OCI-LY7 (cell line): ENCODE measurements at regions not wholly inside any gene's neighbourhood (a gene's known extent, or its start where the extent isn't known, plus 50 kb on each side); places are given as distances from the start of the nearest gene placed in this dataset.
A peak's percentile ranks its signal among the peaks of the same experiment; 100 is the strongest.
"Not testable (repeated sequence)": the region's sequence is repeated elsewhere in the genome, so short reads cannot be mapped to it uniquely, and the experiment has no call there.

Experiments
- BruUV-seq: library from RNA; stranded (reverse); fragments of 400-500 nt; replicated peaks from 2 replicates; lab custom pipeline; 2021; lab: Mats Ljungman, UMichigan
- CTCF ChIA-PET: fragments of 300-600 bp; sonication (Branson Sonifier 250); formaldehyde crosslinking; loops from one replicate; lab custom pipeline; 2022; ENCODE audit warnings: antibody characterized with exemption; ENCODE audit not compliant: unreplicated experiment; lab: Charles Lee
- POLR2A ChIA-PET: fragments of 300-600 bp; sonication (Branson Sonifier 250); formaldehyde crosslinking; loops from one replicate; lab custom pipeline; 2022; ENCODE audit warnings: antibody characterized with exemption; lab: Charles Lee
- DNase-seq: peaks from one replicate; pipeline ENCODE4 v3.0.0-alpha.2; 2015; ENCODE audit warnings: low spot score
- H2AFZ ChIP-seq: fragments of 200-600 bp; sonication (generic), shearing (Covaris generic); 2 replicates; pipeline ENCODE4 v1.6.1; 2014; ENCODE audit warnings: mild to moderate bottlenecking, antibody characterized with exemption, low read length, moderate library complexity
- H3K27ac ChIP-seq: fragments of 200-600 bp; sonication (generic); 2 replicates; pipeline ENCODE4 v1.5.1; 2014; ENCODE audit warnings: mixed run types, low read depth, mild to moderate bottlenecking, moderate library complexity, low read length, inconsistent platforms; ENCODE audit not compliant: poor library complexity, severe bottlenecking
- H3K36me3 ChIP-seq: fragments of 200-600 bp; sonication (generic); 2 replicates; pipeline ENCODE4 v1.6.1; 2014; ENCODE audit warnings: mild to moderate bottlenecking, antibody characterized with exemption, low read length, moderate library complexity, mixed read lengths; ENCODE audit not compliant: insufficient read depth
- H3K4me1 ChIP-seq: fragments of 200-600 bp; sonication (generic); 2 replicates; pipeline ENCODE4 v1.5.1; 2014; ENCODE audit warnings: mild to moderate bottlenecking, low read length; ENCODE audit not compliant: insufficient read depth, poor library complexity, severe bottlenecking
- H3K4me2 ChIP-seq: fragments of 200-600 bp; sonication (generic); 2 replicates; pipeline ENCODE4 v1.6.1; 2014; ENCODE audit warnings: mild to moderate bottlenecking, low read length
- H3K4me3 ChIP-seq: fragments of 200-600 bp; sonication (generic); 2 replicates; pipeline ENCODE4 v1.5.1; 2014; ENCODE audit warnings: mild to moderate bottlenecking, low read depth, low read length; ENCODE audit not compliant: poor library complexity, severe bottlenecking
- H3K79me2 ChIP-seq: fragments of 200-600 bp; sonication (generic); 2 replicates; pipeline ENCODE4 v1.6.1; 2016; ENCODE audit warnings: low read depth, mild to moderate bottlenecking, low read length, moderate library complexity, mixed read lengths; ENCODE audit not compliant: insufficient read depth
- H3K9me2 ChIP-seq: fragments of 200-600 bp; sonication (generic); 2 replicates; pipeline ENCODE4 v1.6.1; 2016; ENCODE audit warnings: mild to moderate bottlenecking, low read length, mixed read lengths; ENCODE audit not compliant: insufficient read depth
- H3K9me3 ChIP-seq: fragments of 200-600 bp; sonication (generic); 2 replicates; pipeline ENCODE4 v1.6.1; 2014; ENCODE audit warnings: mild to moderate bottlenecking, mixed run types, low read length, mixed read lengths
- H4K20me1 ChIP-seq: fragments of 200-600 bp; sonication (generic); 2 replicates; pipeline ENCODE4 v1.6.1; 2014; ENCODE audit warnings: mild to moderate bottlenecking, antibody characterized with exemption, low read length, moderate library complexity, mixed read lengths; ENCODE audit not compliant: insufficient read depth
- CTCF ChIP-seq: fragments of 200-600 bp; sonication (generic); conservative IDR thresholded peaks from 2 replicates; pipeline ENCODE4 v1.5.1; 2014; ENCODE audit warnings: mild to moderate bottlenecking, antibody characterized with exemption, low read length, moderate library complexity, mixed read lengths
- EZH2phosphoT487 ChIP-seq: fragments of 200-600 bp; sonication (generic); IDR thresholded peaks from 2 replicates; pipeline ENCODE4 v1.6.1; 2018; ENCODE audit warnings: low read depth, borderline replicate concordance, mild to moderate bottlenecking, mixed run types, antibody characterized with exemption, low read length, moderate library complexity, mixed read lengths
- intact Hi-C: fragments of 100-400 bp; cut with micrococcal nuclease; formaldehyde crosslinking; loops from one replicate; pipeline ENCODE4 v1.10.0; 2022; ENCODE audit not compliant: unreplicated experiment

DNA sequence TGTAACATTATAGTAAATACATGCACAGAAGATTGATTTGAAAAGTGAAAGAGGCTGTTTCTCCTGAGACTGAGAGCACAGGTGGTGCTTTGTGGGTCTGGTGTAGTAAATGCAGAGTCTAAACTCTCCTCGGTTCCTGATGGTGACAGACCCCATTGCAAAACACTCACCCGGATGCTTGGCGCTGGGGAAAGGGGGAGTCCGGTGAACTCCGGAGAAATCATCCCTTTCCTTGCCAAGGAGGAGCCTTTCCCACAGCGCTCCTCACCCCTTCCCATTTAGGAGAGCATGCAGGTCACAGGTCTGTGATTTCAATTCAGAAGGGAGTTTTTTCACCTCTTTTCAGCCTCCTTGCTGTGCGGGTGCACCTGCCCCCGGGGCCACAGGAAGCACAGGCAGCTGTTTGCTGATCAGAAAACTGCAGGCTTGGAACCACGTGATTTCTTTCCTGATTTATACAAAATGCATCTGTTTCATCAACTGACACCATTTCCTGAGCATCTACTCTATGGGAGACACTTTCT is 75.6 kb upstream of the LYZL2 start:
- peaks cover 6% of the 10 kb centered on the region; the same call in 1 of the 2 replicates for H3K36me3 ChIP-seq
- no peaks in the 10 kb centered on the region; the same call in 1 of the 2 replicates for H3K9me3 ChIP-seq
- peaks cover 28% of the 10 kb centered on the region for H3K79me2 ChIP-seq
- H3K4me2 ChIP-seq = peak overlapping the region; percentile 99
- DNase-seq = peak; percentile 92
- H3K4me3 ChIP-seq = peak overlapping the region; percentile 76
- peak overlapping the region; percentile 100 for H3K27ac ChIP-seq
- H2AFZ ChIP-seq = no peak overlapping the region
- POLR2A ChIA-PET = interaction anchor here (2.1 to 3.4 kb wide), 2 partner anchors 12 to 14 kb away, joined by 5 to 12 read pairs; no protein-coding TSS in a partner anchor
- no peaks in the 10 kb centered on the region for H4K20me1 ChIP-seq
- intact Hi-C loops = loop anchor here (2.0 to 10.0 kb wide), 6 partner anchors 268 to 1672 kb away; partner anchors contain the start of genes ARHGAP12, KIF5B, ZEB1 and ZNF438
- BruUV-seq = no TSS peak
- no peaks in the 10 kb centered on the region for H3K9me2 ChIP-seq
- peaks cover 85% of the 10 kb centered on the region for H3K4me1 ChIP-seq
- CTCF ChIA-PET = no interaction called here
- TF ChIP-seq EZH2phosphoT487 = no peak
- no peak for TF ChIP-seq CTCF

DNA sequence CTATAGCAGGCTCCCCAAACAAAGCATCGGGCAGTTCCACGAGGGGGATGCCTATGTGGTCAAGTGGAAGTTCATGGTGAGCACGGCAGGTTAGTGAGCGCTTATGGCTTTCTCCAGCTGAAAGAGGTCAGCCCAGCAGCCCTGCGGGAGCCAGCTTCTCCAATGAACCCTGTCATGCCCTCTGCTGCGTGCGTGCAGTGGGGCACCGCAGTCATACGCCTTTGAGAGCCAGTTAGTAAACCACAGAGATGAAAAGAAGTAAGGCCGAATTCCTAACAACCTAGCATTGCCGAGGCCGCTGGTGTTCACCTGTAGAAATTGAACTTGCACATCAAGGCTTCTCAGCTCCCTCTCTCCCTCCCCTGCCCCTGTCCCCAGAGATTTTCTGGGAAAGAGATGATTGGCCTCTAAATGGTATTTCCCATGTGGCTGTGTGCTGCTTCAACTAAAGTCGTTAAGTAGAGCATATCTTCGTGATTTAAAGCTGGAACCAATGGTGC is 75.1 kb upstream of the LYZL2 start:
- H3K9me2 ChIP-seq, H4K20me1 ChIP-seq, H3K9me3 ChIP-seq, DNase-seq, H2AFZ ChIP-seq, H3K36me3 ChIP-seq: not testable (repeated sequence)
- POLR2A ChIA-PET = interaction anchor here (0.6 to 3.4 kb wide), 4 partner anchors 12 to 1242 kb away, joined by 3 to 12 read pairs (median 4); no protein-coding TSS in a partner anchor
- BruUV-seq = TSS peak; percentile 58
- Histone ChIP-seq H3K4me2 (peak overlapping the region; percentile 99), H3K4me1 (peaks cover 88% of the 10 kb centered on the region), H3K4me3 (peak overlapping the region; percentile 76), H3K79me2 (peaks cover 28% of the 10 kb centered on the region), H3K27ac (peak overlapping the region; percentile 100)
- CTCF ChIA-PET = interaction anchor here (0.6 kb wide), 1 partner anchor 14 kb away, joined by 3 read pairs; no protein-coding TSS in a partner anchor
- intact Hi-C loops = loop anchor here (2.0 to 10.0 kb wide), 7 partner anchors 268 to 1673 kb away; partner anchors contain the start of genes ARHGAP12, KIF5B, ZEB1 and ZNF438

DNA sequence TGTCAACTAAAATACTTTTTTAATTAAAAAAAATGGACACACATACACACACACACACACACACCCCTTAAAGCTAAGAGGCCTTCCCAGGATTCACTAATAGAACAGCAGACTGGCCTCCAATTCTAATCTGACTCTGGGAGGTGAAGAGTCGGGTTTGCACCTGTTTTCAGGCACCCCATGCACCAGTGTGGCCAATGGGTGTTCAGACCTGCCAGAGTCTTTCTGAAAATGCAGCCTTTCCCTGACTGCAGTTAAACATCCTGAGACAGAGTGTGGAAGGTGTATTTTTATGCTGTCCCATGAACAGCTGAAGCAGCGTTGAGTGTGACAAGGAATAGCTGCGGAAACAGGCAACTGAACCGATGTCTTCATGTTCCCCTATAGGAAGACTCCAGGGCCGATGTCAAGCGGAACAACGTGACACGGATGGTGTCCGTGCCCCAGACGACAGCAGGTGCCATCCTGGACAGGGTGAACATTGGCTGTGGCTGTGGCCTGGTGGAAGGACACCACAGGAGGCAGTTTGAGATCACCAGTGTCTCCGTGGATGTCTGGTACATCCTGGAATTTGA is 74.6 kb upstream of the LYZL2 start:
- intact Hi-C loops = loop anchor here (2.0 to 10.0 kb wide), 4 partner anchors 267 to 1351 kb away; partner anchors contain the start of genes KIF5B and ZEB1
- POLR2A ChIA-PET = interaction anchor here (0.6 to 3.4 kb wide), 7 partner anchors 12 to 1242 kb away, joined by 3 to 12 read pairs (median 4); no protein-coding TSS in a partner anchor
- peaks cover 88% of the 10 kb centered on the region for H3K4me1 ChIP-seq
- BruUV-seq = no TSS peak
- peak overlapping the region; percentile 100 for H3K27ac ChIP-seq
- CTCF ChIA-PET = interaction anchor here (0.6 kb wide), 1 partner anchor 14 kb away, joined by 3 read pairs; no protein-coding TSS in a partner anchor
- H3K4me2 ChIP-seq = peak overlapping the region; percentile 99
- no peak overlapping the region for H2AFZ ChIP-seq
- TF ChIP-seq EZH2phosphoT487 (no peak), CTCF (no peak)
- H3K79me2 ChIP-seq = peaks cover 32% of the 10 kb centered on the region
- H3K4me3 ChIP-seq = peak overlapping the region; percentile 76
- no peaks in the 10 kb centered on the region for H3K9me2 ChIP-seq
- no peaks in the 10 kb centered on the region; the same call in 1 of the 2 replicates for H3K9me3 ChIP-seq
- no peaks in the 10 kb centered on the region for H4K20me1 ChIP-seq
- peak; percentile 79 for DNase-seq
- H3K36me3 ChIP-seq = peaks cover 4% of the 10 kb centered on the region; the same call in 1 of the 2 replicates

DNA sequence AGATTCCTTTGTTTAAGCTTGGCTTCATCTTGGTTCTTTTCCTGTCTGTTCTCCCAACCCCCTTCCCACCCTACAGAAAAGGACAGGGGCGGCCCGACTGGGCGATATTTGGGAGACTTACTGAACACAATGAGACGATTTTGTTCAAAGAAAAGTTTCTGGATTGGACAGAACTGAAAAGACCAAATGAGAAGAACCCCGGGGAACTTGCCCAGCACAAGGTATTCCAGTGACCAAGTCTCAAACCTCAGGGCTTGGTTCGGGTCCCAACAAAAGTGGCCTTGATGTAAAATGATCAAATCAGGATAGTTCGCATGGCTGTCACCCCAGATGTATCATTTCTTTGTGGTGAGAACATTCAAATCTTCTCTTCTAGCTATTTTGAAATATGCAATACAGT is 73.9 kb upstream of the LYZL2 start:
- H2AFZ ChIP-seq, H3K9me2 ChIP-seq, BruUV-seq, H4K20me1 ChIP-seq, CTCF ChIA-PET, H3K36me3 ChIP-seq, H3K9me3 ChIP-seq: not testable (repeated sequence)
- peak overlapping the region; percentile 76 for H3K4me3 ChIP-seq
- H3K4me2 ChIP-seq = peak overlapping the region; percentile 99
- peaks cover 36% of the 10 kb centered on the region for H3K79me2 ChIP-seq
- peak; percentile 33 for DNase-seq
- POLR2A ChIA-PET = interaction anchor here (0.6 to 3.4 kb wide), 8 partner anchors 10 to 796 kb away, joined by 3 to 12 read pairs (median 6); no protein-coding TSS in a partner anchor
- intact Hi-C loops = loop anchor here (5.0 to 10.0 kb wide), 2 partner anchors 1221 to 1351 kb away; partner anchors contain the start of gene KIF5B
- peak overlapping the region; percentile 100 for H3K27ac ChIP-seq
- peaks cover 92% of the 10 kb centered on the region for H3K4me1 ChIP-seq
